Panc1 (cell line): ENCODE measurements at regions not wholly inside any gene's neighbourhood (a gene's known extent, or its start where the extent isn't known, plus 50 kb on each side); places are given as distances from the start of the nearest gene placed in this dataset.

Experiments
- ATAC-seq: fragments of 200-7000 bp; cut with Tn5 transposase; 2 replicates; pipeline ENCODE4 v1.9.1; 2020; ENCODE audit warnings: mild to moderate bottlenecking, moderate library complexity
- BruUV-seq: library from RNA; stranded (reverse); fragments of 400-500 nt; replicated peaks from 2 replicates; lab custom pipeline; 2021; lab: Mats Ljungman, UMichigan
- CTCF ChIA-PET: fragments of 300-600 bp; sonication (Branson Sonifier 250); formaldehyde crosslinking; loops from one replicate; lab custom pipeline; 2022; ENCODE audit warnings: antibody characterized with exemption; lab: Charles Lee
- POLR2A ChIA-PET: fragments of 300-600 bp; sonication (Branson Sonifier 250); formaldehyde crosslinking; loops from one replicate; lab custom pipeline; 2022; ENCODE audit warnings: antibody characterized with exemption; lab: Charles Lee
- DNase-seq: peaks from one replicate; pipeline ENCODE4 v3.0.0-alpha.2; 2010; ENCODE audit warnings: low read depth, low spot score
- H3K27ac ChIP-seq: 2 replicates; pipeline ENCODE4 v1.5.1; 2011; ENCODE audit warnings: mild to moderate bottlenecking, low read length, inconsistent platforms
- H3K27me3 ChIP-seq: fragments of 200-500 bp; sonication (Bioruptor generic); 2 replicates; pipeline ENCODE4 v1.6.0; 2014; ENCODE audit warnings: low read length, inconsistent platforms; ENCODE audit not compliant: control insufficient read depth, insufficient read depth
- H3K36me3 ChIP-seq: fragments of 200-500 bp; sonication (Bioruptor generic); 2 replicates; pipeline ENCODE4 v1.5.1; 2014; ENCODE audit warnings: inconsistent platforms, mild to moderate bottlenecking, low read length, moderate library complexity; ENCODE audit not compliant: control insufficient read depth, insufficient read depth
- H3K4me1 ChIP-seq: 2 replicates; pipeline ENCODE4 v1.5.1; 2011; ENCODE audit warnings: inconsistent platforms, mild to moderate bottlenecking, low read length, moderate library complexity; ENCODE audit not compliant: control insufficient read depth, insufficient read depth
- H3K4me3 ChIP-seq, 2 experiments: 2 replicates each; pipeline ENCODE4 v1.5.1; 2011 to 2012; ENCODE audit warnings: low read depth in 2 of 2, low read length in 2 of 2, mild to moderate bottlenecking in 2 of 2, inconsistent platforms in 1 of 2, moderate library complexity in 1 of 2
- H3K9me3 ChIP-seq: fragments of 200-500 bp; sonication (Bioruptor generic); 2 replicates; pipeline ENCODE4 v1.5.1; 2014; ENCODE audit warnings: low read depth, mild to moderate bottlenecking, inconsistent platforms, low read length, moderate library complexity; ENCODE audit not compliant: control insufficient read depth, insufficient read depth
- CTCF ChIP-seq: fragments of 450-650 bp; IDR thresholded peaks from 2 replicates; pipeline ENCODE4 v1.5.1; 2017; ENCODE audit warnings: mild to moderate bottlenecking
- POLR2AphosphoS5 ChIP-seq: IDR thresholded peaks from 2 replicates; pipeline ENCODE4 v1.6.1; 2012; ENCODE audit warnings: mild to moderate bottlenecking, low read depth, low read length, moderate library complexity
- REST ChIP-seq, 2 experiments: IDR thresholded peaks; 2 replicates each; pipeline ENCODE4 v1.6.1; 2011 to 2012; ENCODE audit warnings: low read depth in 2 of 2, control low read depth in 1 of 2, low read length in 1 of 2, mild to moderate bottlenecking in 1 of 2, moderate library complexity in 1 of 2; ENCODE audit not compliant: insufficient read depth in 1 of 2
- SIN3A ChIP-seq: IDR thresholded peaks from 2 replicates; pipeline ENCODE4 v1.6.1; 2012; ENCODE audit warnings: low read depth, mild to moderate bottlenecking, low read length, moderate library complexity, borderline replicate concordance; ENCODE audit not compliant: insufficient read depth
- TCF7L2 ChIP-seq: IDR thresholded peaks from 2 replicates; pipeline ENCODE4 v1.6.1; 2011; ENCODE audit warnings: mild to moderate bottlenecking, low read depth, low read length, inconsistent platforms
- in situ Hi-C: cut with HindIII; loops from 2 replicates; pipeline ENCODE4 v1.10.0; 2016; ENCODE audit warnings: low sequenced_read_pairs, low pct_unique_long_range_greater_than_20kb
- intact Hi-C: fragments of 100-400 bp; cut with micrococcal nuclease; formaldehyde crosslinking; loops from one replicate; pipeline ENCODE4 v1.10.0; 2022; ENCODE audit not compliant: unreplicated experiment

DNA sequence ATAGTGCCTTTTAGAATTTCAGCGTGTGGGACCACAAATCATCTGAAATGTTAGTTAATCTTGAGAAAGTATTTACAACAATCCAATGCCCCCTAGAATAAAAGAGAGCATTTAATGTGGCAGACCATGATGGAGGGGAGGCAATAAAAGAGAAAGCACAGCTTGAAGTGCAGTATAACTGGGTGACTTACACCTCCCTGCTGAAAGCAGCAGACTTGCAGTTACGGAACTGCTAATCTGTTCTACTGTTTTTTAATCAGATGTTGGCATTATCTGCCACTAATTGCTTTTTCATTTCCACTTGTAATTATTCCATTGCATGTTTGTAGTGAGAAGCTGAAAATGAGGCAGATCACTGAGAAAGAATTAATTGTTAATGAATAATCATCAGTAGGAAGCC is 130.5 kb upstream of the ITGA4 start:
- POLR2A ChIA-PET = no interaction called here
- no peak overlapping the region for H3K4me3 ChIP-seq
- ATAC-seq = no peak
- CTCF ChIA-PET = no interaction called here
- H3K27ac ChIP-seq = no peak overlapping the region
- TF ChIP-seq CTCF (no peak), POLR2AphosphoS5 (no peak), SIN3A (no peak), TCF7L2 (no peak), REST (IDR thresholded peaks at IDR 0.05; ENCODE audit: insufficient read depth in 1 of 2, low read depth in 2 of 2, low read length in 1 of 2) (no peak)
- intact Hi-C loops (no loop called here), in situ Hi-C loops (no loop called here)
- no peaks in the 10 kb centered on the region for H3K27me3 ChIP-seq
- BruUV-seq = no TSS peak
- DNase-seq = no peak
- H3K9me3 ChIP-seq = no peaks in the 10 kb centered on the region
- no peaks in the 10 kb centered on the region for H3K4me1 ChIP-seq
- no peaks in the 10 kb centered on the region for H3K36me3 ChIP-seq

DNA sequence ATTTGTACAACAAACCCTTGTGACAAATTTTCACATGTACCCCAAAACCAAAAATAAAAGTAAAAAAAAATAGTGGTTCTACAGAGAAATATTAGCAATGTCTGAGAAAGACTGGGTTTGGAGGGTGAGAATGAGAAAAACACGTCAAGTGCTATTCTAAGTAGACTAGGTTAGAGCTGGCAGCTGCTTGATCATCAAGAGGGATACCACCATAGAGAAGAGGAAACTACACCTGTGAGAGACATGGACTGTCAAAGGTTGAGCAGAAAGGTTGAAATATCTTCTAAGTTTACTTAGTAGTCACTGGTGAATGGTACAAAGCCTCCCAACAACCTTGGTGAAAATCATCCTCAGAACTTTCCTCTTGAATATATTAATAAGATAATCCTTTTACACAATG is 126.9 kb upstream of the ITGA4 start:
- BruUV-seq = no TSS peak
- DNase-seq (no peak), ATAC-seq (no peak)
- no peaks in the 10 kb centered on the region for H3K9me3 ChIP-seq
- no peak overlapping the region for H3K4me3 ChIP-seq
- ChIA-PET CTCF (no interaction called here), POLR2A (no interaction called here)
- H3K27me3 ChIP-seq = no peaks in the 10 kb centered on the region
- no peaks in the 10 kb centered on the region for H3K36me3 ChIP-seq
- no peak overlapping the region for H3K27ac ChIP-seq
- in situ Hi-C loops (no loop called here), intact Hi-C loops (no loop called here)
- H3K4me1 ChIP-seq = no peaks in the 10 kb centered on the region
- TF ChIP-seq CTCF (no peak), POLR2AphosphoS5 (no peak), REST (IDR thresholded peaks at IDR 0.05; ENCODE audit: insufficient read depth in 1 of 2, low read depth in 2 of 2, low read length in 1 of 2) (no peak), SIN3A (no peak), TCF7L2 (no peak)
